ENCODE measurements at regions not wholly inside any gene's neighbourhood (a gene's known extent, or its start where the extent isn't known, plus 50 kb on each side); places are given as distances from the start of the nearest gene placed in this dataset.

DNA sequence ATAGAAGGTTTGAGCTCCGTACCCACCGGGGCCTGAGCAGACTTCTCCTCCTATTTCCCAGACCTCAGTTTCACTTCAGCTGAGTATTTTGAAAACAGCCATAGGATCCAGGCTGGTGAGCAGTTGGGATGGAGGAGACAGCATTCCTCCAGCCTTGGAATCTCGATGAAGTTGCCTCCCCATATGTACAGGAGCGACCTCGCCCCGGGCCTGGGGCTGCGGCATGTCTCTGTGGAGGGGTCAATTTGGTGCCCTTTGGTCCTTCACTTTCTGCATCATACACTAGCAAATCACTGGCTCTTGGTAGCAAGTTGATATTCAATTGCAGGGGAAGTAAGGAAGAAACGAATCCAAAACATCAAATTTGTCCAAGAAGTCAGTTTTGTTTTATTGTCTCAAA lies 402.0 kb upstream of the IRX4 start:
- TF ChIP-seq, protein P1, sequence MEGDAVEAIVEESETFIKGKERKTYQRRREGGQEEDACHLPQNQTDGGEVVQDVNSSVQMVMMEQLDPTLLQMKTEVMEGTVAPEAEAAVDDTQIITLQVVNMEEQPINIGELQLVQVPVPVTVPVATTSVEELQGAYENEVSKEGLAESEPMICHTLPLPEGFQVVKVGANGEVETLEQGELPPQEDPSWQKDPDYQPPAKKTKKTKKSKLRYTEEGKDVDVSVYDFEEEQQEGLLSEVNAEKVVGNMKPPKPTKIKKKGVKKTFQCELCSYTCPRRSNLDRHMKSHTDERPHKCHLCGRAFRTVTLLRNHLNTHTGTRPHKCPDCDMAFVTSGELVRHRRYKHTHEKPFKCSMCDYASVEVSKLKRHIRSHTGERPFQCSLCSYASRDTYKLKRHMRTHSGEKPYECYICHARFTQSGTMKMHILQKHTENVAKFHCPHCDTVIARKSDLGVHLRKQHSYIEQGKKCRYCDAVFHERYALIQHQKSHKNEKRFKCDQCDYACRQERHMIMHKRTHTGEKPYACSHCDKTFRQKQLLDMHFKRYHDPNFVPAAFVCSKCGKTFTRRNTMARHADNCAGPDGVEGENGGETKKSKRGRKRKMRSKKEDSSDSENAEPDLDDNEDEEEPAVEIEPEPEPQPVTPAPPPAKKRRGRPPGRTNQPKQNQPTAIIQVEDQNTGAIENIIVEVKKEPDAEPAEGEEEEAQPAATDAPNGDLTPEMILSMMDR (IDR thresholded peaks at IDR 0.05): no peak
- no peak for TF ChIP-seq EP300 (IDR thresholded peaks at IDR 0.05)
